ENCODE measurements at regions not wholly inside any gene's neighbourhood (a gene's known extent, or its start where the extent isn't known, plus 50 kb on each side); places are given as distances from the start of the nearest gene placed in this dataset.
"Not testable (repeated sequence)": the region's sequence is repeated elsewhere in the genome, so short reads cannot be mapped to it uniquely, and the experiment has no call there.

- DNase-seq; H3K27ac ChIP-seq (ENCODE audit: low read depth in 1 of 2, low read length in 2 of 2); ATAC-seq (ENCODE audit: low FRiP score); intact Hi-C loops (cut with DNase I); H3K4me1 ChIP-seq (ENCODE audit: control insufficient read depth in 1 of 2, insufficient read depth in 2 of 2, low read length in 2 of 2); H3K27me3 ChIP-seq (ENCODE audit: control insufficient read depth in 1 of 2, insufficient read depth in 2 of 2, low read length in 1 of 2); H3K9me3 ChIP-seq (ENCODE audit: control insufficient read depth, low read length); H3K36me3 ChIP-seq (ENCODE audit: control insufficient read depth in 1 of 2, insufficient read depth in 2 of 2, low read length in 1 of 2); H3K4me3 ChIP-seq (ENCODE audit: low read length in 2 of 2): not testable (repeated sequence)
- WGBS, 2 donors: 13% methylated on average over 11 of the region's 15 CpGs; no CpG with 5 or more reads in 1 of the 2 donors
Measured at GRCh38 chr3:10109-10996, 186.2 kb upstream of the CHL1 start.

DNA sequence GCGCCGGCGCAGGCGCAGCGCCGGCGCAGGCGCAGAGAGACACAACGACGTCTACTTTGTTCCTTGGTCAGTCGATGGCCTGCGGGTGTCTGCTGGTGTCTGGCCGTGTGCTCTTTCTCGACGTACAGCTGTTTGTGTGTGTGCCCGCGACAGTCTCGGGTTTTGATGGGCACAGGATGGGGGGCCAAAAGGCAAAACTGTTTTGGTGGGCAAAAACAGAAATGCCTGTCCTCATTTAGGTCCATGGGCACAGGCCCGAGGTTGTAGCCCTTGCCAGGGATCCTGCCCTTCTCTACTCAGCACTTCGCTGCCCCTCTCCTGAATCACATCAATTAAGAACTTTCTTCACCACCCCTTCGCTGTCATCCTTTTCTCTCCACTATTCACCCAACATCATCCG is 184.8 kb upstream of the CHL1 start:
- H3K36me3 ChIP-seq (ENCODE audit: control insufficient read depth in 1 of 2, insufficient read depth in 2 of 2, low read length in 1 of 2): no peaks in the 10 kb centered on the region
- no peak overlapping the region for H3K4me3 ChIP-seq (ENCODE audit: low read length in 2 of 2)
- intact Hi-C loops (cut with DNase I): no loop called here
- no peaks in the 10 kb centered on the region for H3K9me3 ChIP-seq (ENCODE audit: control insufficient read depth, low read length)
- H3K27me3 ChIP-seq (ENCODE audit: control insufficient read depth in 1 of 2, insufficient read depth in 2 of 2, low read length in 1 of 2): no peaks in the 10 kb centered on the region
- H3K27ac ChIP-seq (ENCODE audit: low read depth in 1 of 2, low read length in 2 of 2): no peak overlapping the region
- H3K4me1 ChIP-seq (ENCODE audit: control insufficient read depth in 1 of 2, insufficient read depth in 2 of 2, low read length in 2 of 2): no peaks in the 10 kb centered on the region
- ATAC-seq (ENCODE audit: low FRiP score) (no peak), DNase-seq (peak in 1 of 2 donors; percentile 46)
- 51 to 64% methylated on average over 14 to 21 of the region's 22 CpGs for WGBS, 2 donors

DNA sequence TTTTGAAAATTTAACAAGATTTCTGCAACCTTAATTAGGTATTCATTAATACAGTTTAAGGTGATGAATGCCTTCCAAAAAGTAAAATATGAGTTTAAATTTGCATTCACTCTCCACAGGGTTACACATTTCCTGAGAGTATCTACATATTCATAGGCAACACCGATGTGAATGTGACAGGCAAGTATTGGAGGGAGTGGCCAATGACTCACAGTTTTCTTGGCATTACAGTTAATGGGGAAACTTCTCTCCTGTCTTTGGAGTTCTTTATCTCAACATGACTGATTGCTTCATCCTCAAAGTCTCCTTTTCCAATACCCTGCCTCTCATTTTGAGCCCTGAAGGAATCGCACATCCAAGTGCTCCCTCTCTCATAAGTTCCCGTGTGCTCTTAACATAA is 181.9 kb upstream of the CHL1 start:
- Histone ChIP-seq H3K9me3 (ENCODE audit: control insufficient read depth, low read length) (no peaks in the 10 kb centered on the region), H3K4me3 (ENCODE audit: low read length in 2 of 2) (no peak overlapping the region), H3K27ac (ENCODE audit: low read depth in 1 of 2, low read length in 2 of 2) (no peak overlapping the region), H3K27me3 (ENCODE audit: control insufficient read depth in 1 of 2, insufficient read depth in 2 of 2, low read length in 1 of 2) (no peaks in the 10 kb centered on the region), H3K4me1 (ENCODE audit: control insufficient read depth in 1 of 2, insufficient read depth in 2 of 2, low read length in 2 of 2) (no peaks in the 10 kb centered on the region), H3K36me3 (ENCODE audit: control insufficient read depth in 1 of 2, insufficient read depth in 2 of 2, low read length in 1 of 2) (no peaks in the 10 kb centered on the region)
- WGBS, 2 donors: 67 to 76% methylated on average over 3 of the region's 3 CpGs
- ATAC-seq (ENCODE audit: low FRiP score) (no peak), DNase-seq (no peak)
- intact Hi-C loops (cut with DNase I): no loop called here

DNA sequence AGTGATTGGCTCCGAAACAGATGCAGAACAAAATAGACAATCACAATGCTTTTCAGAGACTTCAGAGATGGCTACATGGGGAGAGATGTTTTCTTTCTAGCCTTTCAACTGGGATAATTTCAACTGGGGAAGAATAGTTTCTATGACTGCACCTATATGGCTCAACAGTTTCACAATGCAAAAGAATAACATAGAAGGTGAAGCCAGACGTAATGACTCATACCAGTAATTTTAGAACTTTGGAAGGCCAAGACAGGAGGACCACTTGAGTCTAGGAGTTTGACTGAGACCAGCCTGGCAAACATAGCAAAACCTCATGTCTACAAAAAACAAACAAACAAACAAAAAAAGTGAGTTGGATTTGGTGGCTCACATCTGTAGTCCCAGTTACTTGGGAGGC is 180.2 kb upstream of the CHL1 start:
- intact Hi-C loops (cut with DNase I): no loop called here
- 67 to 77% methylated on average over 2 of the region's 2 CpGs for WGBS, 2 donors
- no peaks in the 10 kb centered on the region for H3K27me3 ChIP-seq (ENCODE audit: control insufficient read depth in 1 of 2, insufficient read depth in 2 of 2, low read length in 1 of 2)
- H3K4me1 ChIP-seq (ENCODE audit: control insufficient read depth in 1 of 2, insufficient read depth in 2 of 2, low read length in 2 of 2): no peaks in the 10 kb centered on the region
- ATAC-seq (ENCODE audit: low FRiP score) (no peak), DNase-seq (no peak)
- H3K36me3 ChIP-seq (ENCODE audit: control insufficient read depth in 1 of 2, insufficient read depth in 2 of 2, low read length in 1 of 2): no peaks in the 10 kb centered on the region
- H3K9me3 ChIP-seq (ENCODE audit: control insufficient read depth, low read length): no peaks in the 10 kb centered on the region
- no peak overlapping the region for H3K4me3 ChIP-seq (ENCODE audit: low read length in 2 of 2)
- no peak overlapping the region for H3K27ac ChIP-seq (ENCODE audit: low read depth in 1 of 2, low read length in 2 of 2)

- no peak for DNase-seq
- H3K27ac ChIP-seq (ENCODE audit: low read depth in 1 of 2, low read length in 2 of 2): no peak overlapping the region
- no peaks in the 10 kb centered on the region for H3K27me3 ChIP-seq (ENCODE audit: control insufficient read depth in 1 of 2, insufficient read depth in 2 of 2, low read length in 1 of 2)
- intact Hi-C loops (cut with DNase I): no loop called here
- ATAC-seq (ENCODE audit: low FRiP score): no peak
- no peak overlapping the region for H3K4me3 ChIP-seq (ENCODE audit: low read length in 2 of 2)
- H3K4me1 ChIP-seq (ENCODE audit: control insufficient read depth in 1 of 2, insufficient read depth in 2 of 2, low read length in 2 of 2): no peaks in the 10 kb centered on the region
- no peaks in the 10 kb centered on the region for H3K9me3 ChIP-seq (ENCODE audit: control insufficient read depth, low read length)
- no peaks in the 10 kb centered on the region for H3K36me3 ChIP-seq (ENCODE audit: control insufficient read depth in 1 of 2, insufficient read depth in 2 of 2, low read length in 1 of 2)
Measured at GRCh38 chr3:20421-20820, 176.1 kb upstream of the CHL1 start.

- WGBS, 2 donors: 11 to 15% methylated on average over 3 of the region's 3 CpGs
- intact Hi-C loops (cut with DNase I): no loop called here
Measured at GRCh38 chr3:24006-24405, 172.6 kb upstream of the CHL1 start.

DNA sequence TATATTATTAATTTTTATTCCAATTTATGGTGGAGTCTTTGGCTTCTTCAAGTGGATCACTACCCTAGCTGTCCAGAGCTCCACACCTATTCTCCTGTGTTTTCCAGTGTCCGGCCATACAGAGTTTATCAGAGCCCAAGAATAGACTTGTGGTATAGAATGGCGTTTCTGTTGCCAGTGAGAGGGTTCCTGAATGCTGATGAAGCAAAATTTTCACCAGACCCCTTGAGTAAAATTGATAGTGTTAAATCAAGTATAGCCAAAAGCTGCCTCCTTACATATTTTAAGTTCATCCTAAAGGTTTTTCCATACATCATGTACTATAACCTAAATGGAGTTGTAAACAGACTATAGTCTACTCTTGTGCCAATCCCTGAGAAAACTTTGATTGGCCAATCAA is 171.5 kb upstream of the CHL1 start:
- 66 to 71% methylated on average over 2 of the region's 2 CpGs for WGBS, 2 donors
- Histone ChIP-seq H3K4me1 (ENCODE audit: control insufficient read depth in 1 of 2, insufficient read depth in 2 of 2, low read length in 2 of 2) (no peaks in the 10 kb centered on the region), H3K4me3 (ENCODE audit: low read length in 2 of 2) (no peak overlapping the region), H3K27me3 (ENCODE audit: control insufficient read depth in 1 of 2, insufficient read depth in 2 of 2, low read length in 1 of 2) (no peaks in the 10 kb centered on the region), H3K9me3 (ENCODE audit: control insufficient read depth, low read length) (no peaks in the 10 kb centered on the region), H3K27ac (ENCODE audit: low read depth in 1 of 2, low read length in 2 of 2) (no peak overlapping the region), H3K36me3 (ENCODE audit: control insufficient read depth in 1 of 2, insufficient read depth in 2 of 2, low read length in 1 of 2) (no peaks in the 10 kb centered on the region)
- DNase-seq (no peak), ATAC-seq (ENCODE audit: low FRiP score) (no peak)
- intact Hi-C loops (cut with DNase I): no loop called here

More at GRCh38 chr3:24006-24405, 172.6 kb upstream of the CHL1 start:
- H3K27ac ChIP-seq (ENCODE audit: low read depth in 1 of 2, low read length in 2 of 2): no peak overlapping the region
- H3K4me3 ChIP-seq (ENCODE audit: low read length in 2 of 2): no peak overlapping the region
- H3K9me3 ChIP-seq (ENCODE audit: control insufficient read depth, low read length): no peaks in the 10 kb centered on the region
- no peaks in the 10 kb centered on the region for H3K36me3 ChIP-seq (ENCODE audit: control insufficient read depth in 1 of 2, insufficient read depth in 2 of 2, low read length in 1 of 2)
- no peaks in the 10 kb centered on the region for H3K4me1 ChIP-seq (ENCODE audit: control insufficient read depth in 1 of 2, insufficient read depth in 2 of 2, low read length in 2 of 2)
- ATAC-seq (ENCODE audit: low FRiP score): no peak
- no peak for DNase-seq
- H3K27me3 ChIP-seq (ENCODE audit: control insufficient read depth in 1 of 2, insufficient read depth in 2 of 2, low read length in 1 of 2): no peaks in the 10 kb centered on the region

GRCh38 chr3:35985-36384 is 160.6 kb upstream of the CHL1 start:
- H3K27me3 ChIP-seq (ENCODE audit: control insufficient read depth in 1 of 2, insufficient read depth in 2 of 2, low read length in 1 of 2); H3K27ac ChIP-seq (ENCODE audit: low read depth in 1 of 2, low read length in 2 of 2); H3K9me3 ChIP-seq (ENCODE audit: control insufficient read depth, low read length); ATAC-seq (ENCODE audit: low FRiP score); intact Hi-C loops (cut with DNase I); H3K4me1 ChIP-seq (ENCODE audit: control insufficient read depth in 1 of 2, insufficient read depth in 2 of 2, low read length in 2 of 2); H3K4me3 ChIP-seq (ENCODE audit: low read length in 2 of 2); H3K36me3 ChIP-seq (ENCODE audit: control insufficient read depth in 1 of 2, insufficient read depth in 2 of 2, low read length in 1 of 2); DNase-seq: not testable (repeated sequence)
- 85 to 89% methylated on average over 1 of the region's 1 CpG for WGBS, 2 donors

All from aorta (tissue), 5 donors.